Heart right ventricle (tissue), 16 donors: ENCODE measurements at regions not wholly inside any gene's neighbourhood (a gene's known extent, or its start where the extent isn't known, plus 50 kb on each side); places are given as distances from the start of the nearest gene placed in this dataset.

ENCODE experiments used
- ATAC-seq, 8 donors: fragments of 200-7000 bp; cut with Tn5 transposase; one replicate each; pipeline ENCODE4 v1.9.1; 2020; ENCODE audit warnings: mild to moderate bottlenecking in 8 of 8, moderate library complexity in 8 of 8, moderate number of reproducible peaks in 1 of 8
- DNase-seq, 2 donors: peaks; one replicate each; pipeline ENCODE4 v3.0.0-alpha.2; 2020
- H3K27ac ChIP-seq, 10 donors: fragments of 200-600 bp; sonication (generic) in 2 of 10; one replicate each; pipeline versions ENCODE4 v1.5.0 to v1.8.0; 2020 to 2022; ENCODE audit warnings: mild to moderate bottlenecking in 3 of 10
- H3K27me3 ChIP-seq, 7 donors: fragments of 200-600 bp; one replicate each; pipeline ENCODE4 v1.8.0; 2021 to 2022; ENCODE audit warnings: mild to moderate bottlenecking in 2 of 7
- H3K36me3 ChIP-seq, 9 donors: fragments of 200-600 bp; sonication (generic) in 1 of 9; one replicate each; pipeline versions ENCODE4 v1.5.0 to v1.8.0; 2020 to 2022; ENCODE audit warnings: mild to moderate bottlenecking in 2 of 9
- H3K4me1 ChIP-seq, 9 donors: fragments of 200-600 bp; sonication (generic) in 1 of 9; one replicate each; pipeline versions ENCODE4 v1.5.0 to v1.8.0; 2020 to 2022; ENCODE audit warnings: mild to moderate bottlenecking in 4 of 9
- H3K4me3 ChIP-seq, 10 donors: fragments of 200-600 bp; sonication (generic) in 2 of 10; one replicate each; pipeline versions ENCODE4 v1.5.0 to v1.8.0; 2020 to 2022; ENCODE audit warnings: mild to moderate bottlenecking in 7 of 10, moderate library complexity in 2 of 10
- H3K9me3 ChIP-seq, 11 donors: fragments of 200-600 bp in 10 of 11; sonication (generic) in 2 of 11; one replicate each; pipeline versions ENCODE4 v1.5.0 to v1.8.0; 2013 to 2022; ENCODE audit warnings: mild to moderate bottlenecking in 2 of 11, control low read depth in 1 of 11, moderate library complexity in 1 of 11
- CTCF ChIP-seq, 9 donors: fragments of 200-600 bp; sonication (generic) in 2 of 9; IDR thresholded peaks; one replicate each; pipeline versions ENCODE4 v1.5.0 to v1.8.0; 2021 to 2022; ENCODE audit warnings: antibody characterized with exemption in 9 of 9, mild to moderate bottlenecking in 5 of 9, moderate library complexity in 1 of 9
- WGBS, 2 donors: extraction: QIAGEN DNeasy Blood & Tissue Kit; methylation state at CpG; one replicate each; pipeline ENCODE4 v1.1.7; 2013; ENCODE audit warnings: inconsistent platforms in 1 of 2; 5-methylcytosine and 5-hydroxymethylcytosine counted together
- intact Hi-C, 10 donors: fragments of 100-400 bp; cut with DNase I; formaldehyde crosslinking; loops; one replicate each; pipeline versions ENCODE4 v1.11.1 to v1.14.2; 2022
- donor health status: Arrhythmogenic right ventricular cardiomyopathy.
- donor health status: ischemic (EF 13 %, LVEDD 7.1; RV severe dilation, severe dysfunction).
- donor health status: healthy with polysubstance abuse.
- donor health status: DM: no; HTN: yes; CAD: no.
- donor health status: DM: no; HTN: no; CAD: no.
- donor health status: ischemic (EF 25% LVEDD 6.9; RV normal size, moderate dysfunction).
- donor health status: ischemic (EF 25% LVEDD 5.7; RV mildly dilated, moderate dysfunction).
- donor health status: healthy.
- donor health status: DM: yes; HTN: yes; CAD: no.
- donor health status: Ischemic cardiomyopathy.
- donor health status: ischemic (EF 35%, LVEDD 5.7; RV mildly dilated, moderate dysfunction).
- donor health status: nonischemic (EF 11% LVEDD 7.7; RV severe dilation, severe dysfunction).
- donor health status: DM: yes; HTN: yes; CAD: no.
- donor health status: PGD.
- donor health status: ischemic (EF 29% LVEDD 5.4; RV normal size, mild dysfunction).
- donor health status: nonischemic (EF 23%, LVEDD 6.1; RV moderate dilation, normal function).

DNA sequence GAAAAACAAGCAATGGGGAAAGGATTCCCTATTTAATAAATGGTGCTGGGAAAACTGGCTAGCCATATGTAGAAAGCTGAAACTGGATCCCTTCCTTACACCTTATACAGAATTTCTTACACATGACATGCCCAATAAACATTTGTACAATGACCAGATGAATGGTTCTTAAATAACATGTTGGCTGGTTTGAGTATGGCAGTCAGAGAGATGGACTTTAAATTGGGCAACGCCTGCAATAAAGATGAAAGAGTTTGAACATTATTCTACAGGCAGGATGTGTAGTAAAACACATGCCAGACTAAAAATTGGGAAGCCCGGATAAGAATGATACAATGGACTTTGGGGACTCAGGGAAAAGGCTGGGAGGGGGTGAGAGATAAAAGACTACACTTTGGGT, 360.6 kb upstream of the KITLG start:
- no peak overlapping the region for H3K27ac ChIP-seq
- ATAC-seq, result no peak

GRCh38 chr12:88935856-88936255, 355.6 kb upstream of the KITLG start:
- intact Hi-C loops, result no loop called here
- Histone ChIP-seq H3K4me3 (no peak overlapping the region), H3K27me3 (no peaks in the 10 kb centered on the region), H3K4me1 (no peaks in the 10 kb centered on the region), H3K9me3 (no peaks in the 10 kb centered on the region), H3K27ac (no peak overlapping the region), H3K36me3 (no peaks in the 10 kb centered on the region)
- ATAC-seq (no peak), DNase-seq (no peak)
- 90 to 94% methylated on average over 3 of the region's 3 CpGs for WGBS, 2 donors
- no peak for TF ChIP-seq CTCF (IDR thresholded peaks at IDR 0.05)

More for the DNA sequence above, 360.6 kb upstream of the KITLG start:
- Histone ChIP-seq H3K4me3 (no peak overlapping the region), H3K9me3 (no peaks in the 10 kb centered on the region), H3K27me3 (no peaks in the 10 kb centered on the region), H3K36me3 (no peaks in the 10 kb centered on the region), H3K4me1 (peaks cover 0 to 20% (median 2%) of the 10 kb centered on the region in 9 donors)
- DNase-seq, result no peak
- no peak for TF ChIP-seq CTCF (IDR thresholded peaks at IDR 0.05)
- intact Hi-C loops, result no loop called here
- WGBS, 2 donors, result 80 to 87% methylated on average over 2 of the region's 2 CpGs

- H3K36me3 ChIP-seq, result no peaks in the 10 kb centered on the region
- no peak for ATAC-seq
- no peak overlapping the region for H3K4me3 ChIP-seq
- no peak for DNase-seq
- no peak for TF ChIP-seq CTCF (IDR thresholded peaks at IDR 0.05)
- no peaks in the 10 kb centered on the region for H3K27me3 ChIP-seq
- H3K4me1 ChIP-seq, result no peaks in the 10 kb centered on the region
- no peaks in the 10 kb centered on the region for H3K9me3 ChIP-seq
- intact Hi-C loops, result no loop called here
- H3K27ac ChIP-seq, result no peak overlapping the region
- WGBS, 2 donors, result 85 to 90% methylated on average over 3 of the region's 3 CpGs
Observed at GRCh38 chr12:88934163-88934747, 354.0 kb upstream of the KITLG start.

GRCh38 chr12:88932457-88932856, 352.2 kb upstream of the KITLG start:
- TF ChIP-seq CTCF (IDR thresholded peaks at IDR 0.05), result no peak
- no peak for DNase-seq
- no peak for ATAC-seq
- Histone ChIP-seq H3K9me3 (no peaks in the 10 kb centered on the region), H3K27me3 (no peaks in the 10 kb centered on the region), H3K4me3 (no peak overlapping the region), H3K4me1 (no peaks in the 10 kb centered on the region), H3K36me3 (no peaks in the 10 kb centered on the region), H3K27ac (no peak overlapping the region)
- intact Hi-C loops, result no loop called here
- 90 to 91% methylated on average over 2 of the region's 2 CpGs for WGBS, 2 donors
